ENCODE measurements at regions not wholly inside any gene's neighbourhood (a gene's known extent, or its start where the extent isn't known, plus 50 kb on each side); places are given as distances from the start of the nearest gene placed in this dataset.

- no peaks in the 10 kb centered on the region for H3K36me3 ChIP-seq (ENCODE audit: insufficient read depth in 1 of 2, low read depth in 1 of 2)
- DNase-seq = no peak
- no peak overlapping the region for H3K27ac ChIP-seq
- no peaks in the 10 kb centered on the region for H3K4me1 ChIP-seq
- no peaks in the 10 kb centered on the region for H3K27me3 ChIP-seq (ENCODE audit: insufficient read depth in 3 of 3, low read length in 2 of 3)
- intact Hi-C loops (cut with DNase I) = no loop called here
- no peak for ATAC-seq
- TF ChIP-seq, protein P1, sequence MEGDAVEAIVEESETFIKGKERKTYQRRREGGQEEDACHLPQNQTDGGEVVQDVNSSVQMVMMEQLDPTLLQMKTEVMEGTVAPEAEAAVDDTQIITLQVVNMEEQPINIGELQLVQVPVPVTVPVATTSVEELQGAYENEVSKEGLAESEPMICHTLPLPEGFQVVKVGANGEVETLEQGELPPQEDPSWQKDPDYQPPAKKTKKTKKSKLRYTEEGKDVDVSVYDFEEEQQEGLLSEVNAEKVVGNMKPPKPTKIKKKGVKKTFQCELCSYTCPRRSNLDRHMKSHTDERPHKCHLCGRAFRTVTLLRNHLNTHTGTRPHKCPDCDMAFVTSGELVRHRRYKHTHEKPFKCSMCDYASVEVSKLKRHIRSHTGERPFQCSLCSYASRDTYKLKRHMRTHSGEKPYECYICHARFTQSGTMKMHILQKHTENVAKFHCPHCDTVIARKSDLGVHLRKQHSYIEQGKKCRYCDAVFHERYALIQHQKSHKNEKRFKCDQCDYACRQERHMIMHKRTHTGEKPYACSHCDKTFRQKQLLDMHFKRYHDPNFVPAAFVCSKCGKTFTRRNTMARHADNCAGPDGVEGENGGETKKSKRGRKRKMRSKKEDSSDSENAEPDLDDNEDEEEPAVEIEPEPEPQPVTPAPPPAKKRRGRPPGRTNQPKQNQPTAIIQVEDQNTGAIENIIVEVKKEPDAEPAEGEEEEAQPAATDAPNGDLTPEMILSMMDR (IDR thresholded peaks at IDR 0.05) = no peak
- no peak overlapping the region for H3K4me3 ChIP-seq
- 75 to 89% (median 84%) methylated on average over 1 of the region's 1 CpG for WGBS, 3 donors
- H3K9me3 ChIP-seq = peaks cover 5% of the 10 kb centered on the region
These were observed 848.2 kb upstream of the NRXN1 start for GRCh38 chr2:51880153-51880552.

DNA sequence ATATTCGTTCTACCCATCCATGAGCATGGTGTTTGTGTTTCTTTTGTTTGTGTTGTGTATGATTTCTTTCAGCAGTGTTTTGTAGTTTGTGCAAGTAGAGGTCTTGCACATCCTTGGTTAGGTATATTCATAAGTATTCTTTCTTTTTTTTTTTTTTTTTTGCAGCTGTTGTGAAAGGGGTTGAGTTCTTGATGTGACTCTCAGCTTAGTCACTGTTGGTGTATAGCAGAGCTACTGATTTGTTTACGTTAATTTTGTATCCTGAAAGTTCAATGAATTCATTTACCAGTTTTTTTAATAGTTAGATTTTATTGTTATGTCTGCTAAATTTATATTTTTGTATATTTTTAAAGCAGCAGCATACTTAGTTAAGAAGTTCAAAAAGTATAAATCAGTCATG lies 834.4 kb upstream of the NRXN1 start:
- Histone ChIP-seq H3K36me3 (ENCODE audit: insufficient read depth in 1 of 2, low read depth in 1 of 2) (no peaks in the 10 kb centered on the region), H3K27ac (no peak overlapping the region), H3K27me3 (ENCODE audit: insufficient read depth in 3 of 3, low read length in 2 of 3) (no peaks in the 10 kb centered on the region), H3K4me1 (no peaks in the 10 kb centered on the region), H3K9me3 (peaks cover 3% of the 10 kb centered on the region), H3K4me3 (no peak overlapping the region)
- 83 to 88% (median 85%) methylated on average over 2 of the region's 2 CpGs for WGBS, 3 donors
- ATAC-seq (no peak), DNase-seq (no peak)
- intact Hi-C loops (cut with DNase I) = no loop called here
- TF ChIP-seq, protein P1 (IDR thresholded peaks at IDR 0.05) = no peak

DNA sequence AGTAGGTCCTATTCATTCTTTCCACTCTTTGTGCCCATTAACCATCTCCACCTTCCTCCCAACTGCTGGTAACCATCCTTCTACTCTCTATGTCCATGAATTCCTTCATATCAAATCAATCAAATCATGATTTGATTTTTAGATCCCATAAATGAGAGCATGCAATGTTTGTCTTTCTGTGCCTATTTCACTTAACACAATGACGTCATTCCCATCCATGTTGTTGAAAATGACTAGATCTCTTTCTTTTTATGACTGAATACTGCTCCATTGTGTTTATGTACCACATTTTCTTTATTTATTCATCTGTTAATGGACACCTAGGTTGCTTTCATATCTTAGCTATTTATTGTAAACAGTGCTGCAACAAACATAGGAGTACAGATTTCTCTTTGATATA lies 827.3 kb upstream of the NRXN1 start:
- Histone ChIP-seq H3K27ac (no peak overlapping the region), H3K36me3 (ENCODE audit: insufficient read depth in 1 of 2, low read depth in 1 of 2) (no peaks in the 10 kb centered on the region), H3K4me3 (no peak overlapping the region), H3K27me3 (ENCODE audit: insufficient read depth in 3 of 3, low read length in 2 of 3) (no peaks in the 10 kb centered on the region), H3K4me1 (no peaks in the 10 kb centered on the region), H3K9me3 (no peaks in the 10 kb centered on the region)
- intact Hi-C loops (cut with DNase I) = no loop called here
- ATAC-seq (no peak), DNase-seq (no peak)
- TF ChIP-seq, protein P1 (IDR thresholded peaks at IDR 0.05) = no peak
- WGBS, 3 donors = 79 to 86% (median 83%) methylated on average over 1 of the region's 1 CpG

GRCh38 chr2:51855683-51856082 lies 823.8 kb upstream of the NRXN1 start:
- no peak for ATAC-seq
- no peak for DNase-seq
- no peak overlapping the region for H3K4me3 ChIP-seq
- H3K36me3 ChIP-seq (ENCODE audit: insufficient read depth in 1 of 2, low read depth in 1 of 2) = no peaks in the 10 kb centered on the region
- TF ChIP-seq, protein P1 (IDR thresholded peaks at IDR 0.05) = no peak
- no peaks in the 10 kb centered on the region for H3K9me3 ChIP-seq
- WGBS, 3 donors = 62 to 68% (median 67%) methylated on average over 1 of the region's 1 CpG
- intact Hi-C loops (cut with DNase I) = no loop called here
- H3K27me3 ChIP-seq (ENCODE audit: insufficient read depth in 3 of 3, low read length in 2 of 3) = no peaks in the 10 kb centered on the region
- no peak overlapping the region for H3K27ac ChIP-seq
- no peaks in the 10 kb centered on the region for H3K4me1 ChIP-seq

GRCh38 chr2:51846796-51847195 lies 814.9 kb upstream of the NRXN1 start:
- ATAC-seq (no peak), DNase-seq (no peak)
- intact Hi-C loops (cut with DNase I) = no loop called here

More at GRCh38 chr2:51846796-51847195, 814.9 kb upstream of the NRXN1 start:
- no peak overlapping the region for H3K4me3 ChIP-seq
- H3K9me3 ChIP-seq = no peaks in the 10 kb centered on the region
- H3K36me3 ChIP-seq (ENCODE audit: insufficient read depth in 1 of 2, low read depth in 1 of 2) = no peaks in the 10 kb centered on the region
- H3K27me3 ChIP-seq (ENCODE audit: insufficient read depth in 3 of 3, low read length in 2 of 3) = no peaks in the 10 kb centered on the region
- TF ChIP-seq, protein P1 (IDR thresholded peaks at IDR 0.05) = no peak
- no peak overlapping the region for H3K27ac ChIP-seq
- H3K4me1 ChIP-seq = no peaks in the 10 kb centered on the region

All from psoas muscle (tissue), 7 donors.